IPS-NIHi7 (cell line): ENCODE measurements at regions not wholly inside any gene's neighbourhood (a gene's known extent, or its start where the extent isn't known, plus 50 kb on each side); places are given as distances from the start of the nearest gene placed in this dataset.

Experiments used
- DNase-seq: peaks from one replicate; pipeline ENCODE4 v3.0.0; 2012; ENCODE audit warnings: mixed read lengths; ENCODE audit errors: extremely low spot score

GRCh38 chr4:135227842-135228241, 1026.3 kb upstream of the PABPC4L start:
- no peak for DNase-seq

DNA sequence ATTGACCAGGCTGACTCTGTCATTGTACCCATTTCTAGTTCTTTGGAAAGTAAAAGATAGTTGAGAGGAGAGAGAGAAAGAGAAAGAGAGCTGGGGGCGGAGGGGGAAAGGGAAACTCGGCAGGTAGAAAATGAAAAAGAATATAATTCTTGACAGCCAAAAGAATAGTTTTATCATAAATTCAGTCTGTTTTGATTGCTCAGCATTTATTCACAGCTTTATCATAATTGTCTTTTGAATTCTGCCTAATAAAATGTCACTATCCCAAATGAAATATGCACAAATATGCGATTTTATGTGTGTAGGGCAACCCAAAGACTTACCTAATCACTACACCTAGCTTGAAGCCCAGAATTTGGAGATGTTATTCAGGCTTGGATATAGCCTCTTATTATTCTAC, 1024.0 kb upstream of the PABPC4L start:
- no peak for DNase-seq

DNA sequence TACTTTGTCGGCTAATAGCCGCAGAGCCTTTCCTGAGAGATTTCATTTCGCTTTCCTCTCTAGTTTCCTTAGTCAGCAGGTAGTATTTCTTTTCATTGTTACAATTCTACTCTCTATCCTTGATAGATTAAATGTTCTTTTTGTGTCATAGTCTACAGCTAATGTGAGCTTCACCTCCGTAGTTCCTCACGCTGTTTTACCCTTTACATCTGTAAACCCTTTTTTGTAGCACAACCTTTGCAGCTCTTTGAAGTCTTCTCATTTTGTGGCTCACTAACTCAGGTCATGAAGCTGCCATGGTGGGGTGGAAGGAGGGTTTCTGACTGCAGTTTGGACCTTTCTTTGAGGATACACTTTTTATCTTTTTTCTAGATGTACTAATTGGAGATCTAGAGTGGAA, 1008.8 kb upstream of the PABPC4L start:
- no peak for DNase-seq

DNA sequence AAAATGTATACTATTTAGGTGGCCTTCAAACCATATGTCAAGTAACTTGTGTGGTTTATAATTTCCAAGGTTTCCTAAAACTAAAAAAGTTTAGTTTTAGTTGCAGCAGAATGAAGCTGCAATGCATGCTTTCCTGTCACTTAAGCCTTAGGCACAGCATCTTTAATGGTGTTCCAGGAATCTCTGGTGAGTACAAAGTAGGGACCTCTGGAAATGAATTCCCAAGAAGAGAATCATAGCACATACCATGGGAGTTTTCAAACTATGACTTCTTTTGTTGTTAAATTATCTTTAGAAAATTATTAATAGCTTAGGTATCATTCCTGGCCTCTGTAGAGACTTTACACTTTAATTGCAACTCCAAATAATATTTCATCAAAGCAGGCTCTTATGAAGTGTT, 1005.9 kb upstream of the PABPC4L start:
- no peak for DNase-seq

GRCh38 chr4:135204311-135204710, 1002.7 kb upstream of the PABPC4L start:
- DNase-seq = no peak

DNA sequence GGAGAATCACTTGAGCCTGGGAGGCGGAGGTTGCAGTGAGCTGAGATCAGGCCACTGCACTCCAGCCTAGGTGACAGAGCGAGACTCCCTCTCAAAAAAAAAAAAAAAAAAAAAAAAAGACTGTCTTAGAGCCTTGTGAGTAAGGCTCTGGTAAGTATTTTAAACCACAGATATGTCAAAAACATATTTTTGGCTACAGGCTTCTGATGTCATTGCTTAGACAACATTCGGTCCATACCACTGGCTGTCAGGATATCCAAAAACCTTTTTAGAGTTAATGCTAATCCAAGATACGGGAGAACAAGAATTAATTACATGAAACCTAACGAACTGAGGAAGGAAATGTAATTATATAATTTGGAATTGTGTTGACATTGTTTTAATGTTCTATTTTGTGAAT, 999.5 kb upstream of the PABPC4L start:
- DNase-seq = no peak

- no peak for DNase-seq
These were observed 996.1 kb upstream of the PABPC4L start for GRCh38 chr4:135197641-135198040.

DNA sequence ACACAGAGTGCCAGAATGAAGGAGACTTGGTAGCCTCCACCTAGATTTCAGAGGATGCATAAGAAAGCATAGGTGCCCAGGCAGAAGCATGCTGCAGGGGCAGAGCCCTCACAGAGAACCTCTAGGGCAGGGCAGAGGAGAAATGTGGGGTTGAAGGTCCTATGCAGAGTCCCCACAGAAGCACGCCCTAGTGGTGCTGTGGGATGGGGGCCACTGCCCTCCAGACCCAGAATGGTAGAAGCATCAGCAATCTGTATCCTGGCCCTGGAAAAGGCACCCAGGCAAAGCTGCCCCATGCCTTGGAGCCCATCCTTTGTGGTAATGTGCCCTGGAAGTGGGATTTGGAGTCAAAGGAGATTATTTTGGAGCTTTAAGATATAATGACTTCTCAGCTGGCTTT, 992.9 kb upstream of the PABPC4L start:
- DNase-seq = no peak

DNA sequence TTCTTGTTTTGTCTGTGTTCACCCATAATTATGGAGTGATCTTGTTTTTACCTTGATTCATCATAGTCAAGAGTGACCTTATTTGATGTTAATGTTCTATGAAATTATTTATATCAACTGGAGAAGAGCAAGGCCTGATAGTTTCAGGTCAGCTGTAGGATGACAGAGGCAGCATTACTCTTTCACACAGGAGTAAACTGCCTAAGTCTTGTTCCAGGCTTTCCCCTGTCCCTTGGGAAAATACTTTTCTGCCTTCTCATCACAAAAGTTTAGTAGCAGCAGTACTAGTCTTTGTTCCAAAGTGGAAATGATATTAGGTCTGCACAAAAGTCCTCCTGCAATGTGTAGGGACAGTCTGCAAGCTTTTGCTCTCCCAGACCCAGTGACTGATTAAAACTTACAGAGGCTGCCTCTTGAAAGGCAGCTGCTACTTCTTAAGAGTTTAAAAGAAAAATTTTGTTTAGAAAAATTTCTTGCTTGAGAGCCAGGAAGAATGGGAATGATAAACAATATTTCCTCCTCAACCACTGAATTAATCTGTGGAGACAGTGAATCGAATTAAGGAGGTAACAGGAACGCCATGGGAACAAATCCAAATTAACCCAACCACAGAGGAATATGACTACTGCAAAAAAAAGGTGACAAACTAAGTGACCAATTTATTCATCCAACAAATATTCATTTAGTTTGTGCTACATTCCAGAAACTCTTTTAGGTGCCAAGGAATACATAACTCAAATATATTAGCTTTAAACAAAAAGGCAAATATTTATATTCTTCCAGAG, 991.4 kb upstream of the PABPC4L start:
- DNase-seq = no peak

DNA sequence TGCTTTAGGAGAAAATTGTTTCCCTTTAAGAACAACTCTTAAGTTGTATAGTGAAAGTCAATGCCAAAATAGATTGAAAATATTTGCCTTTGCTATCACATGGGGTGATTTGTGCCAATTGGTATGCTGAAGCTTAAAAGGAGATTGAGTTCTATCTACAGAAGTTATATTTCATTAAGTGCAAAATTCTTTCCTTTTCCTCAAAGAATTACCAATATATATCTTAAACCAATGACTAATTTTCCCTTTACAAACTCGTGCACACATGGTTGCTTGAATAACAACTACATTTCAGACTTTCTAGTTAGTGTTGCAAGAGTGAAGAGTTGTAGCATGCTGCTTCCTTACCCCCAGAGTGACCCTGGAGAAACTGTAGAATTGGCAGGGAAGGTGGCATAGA, 990.0 kb upstream of the PABPC4L start:
- DNase-seq = no peak

GRCh38 chr4:135186002-135186401, 984.4 kb upstream of the PABPC4L start:
- DNase-seq = peak; percentile 16

DNA sequence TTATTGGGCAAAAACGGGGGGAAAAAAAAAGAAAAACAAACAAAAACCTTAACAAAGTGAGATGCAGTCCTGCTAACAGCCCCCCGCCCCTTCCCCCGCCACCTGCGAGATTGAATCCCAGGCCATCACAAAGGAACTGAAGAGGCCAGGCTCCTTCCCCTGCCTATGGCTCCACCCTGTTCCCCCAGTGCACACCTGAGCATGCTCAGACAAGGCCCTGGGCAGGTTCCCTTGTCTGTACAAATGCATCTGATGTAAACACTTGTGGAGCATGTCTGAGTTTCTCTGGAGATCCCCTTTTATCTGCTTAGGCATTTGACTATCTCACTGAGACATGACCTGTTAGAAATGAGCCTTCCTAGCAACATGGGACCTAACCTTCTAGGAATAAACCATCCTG, 983.7 kb upstream of the PABPC4L start:
- DNase-seq = peak; percentile 26

DNA sequence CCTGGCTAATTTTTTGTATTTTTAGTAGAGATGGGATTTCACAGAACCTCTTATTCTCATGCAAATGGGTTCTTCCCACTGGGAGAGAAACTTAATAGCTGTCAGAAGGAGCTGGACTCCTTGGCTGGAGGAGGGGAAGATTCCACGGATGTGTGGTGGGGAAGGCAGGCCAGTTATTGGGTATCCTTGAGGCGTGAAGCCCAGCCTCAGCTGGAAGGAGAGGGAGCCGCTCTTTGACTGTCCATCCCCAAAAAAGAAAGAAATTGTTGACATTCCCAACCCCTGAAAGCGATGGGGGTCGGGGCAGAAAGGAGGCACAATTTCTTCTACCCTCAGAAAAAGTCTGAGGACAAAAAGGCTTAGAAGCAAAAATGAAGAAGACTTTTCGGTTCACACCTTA, 983.1 kb upstream of the PABPC4L start:
- DNase-seq = peak; percentile 16

DNA sequence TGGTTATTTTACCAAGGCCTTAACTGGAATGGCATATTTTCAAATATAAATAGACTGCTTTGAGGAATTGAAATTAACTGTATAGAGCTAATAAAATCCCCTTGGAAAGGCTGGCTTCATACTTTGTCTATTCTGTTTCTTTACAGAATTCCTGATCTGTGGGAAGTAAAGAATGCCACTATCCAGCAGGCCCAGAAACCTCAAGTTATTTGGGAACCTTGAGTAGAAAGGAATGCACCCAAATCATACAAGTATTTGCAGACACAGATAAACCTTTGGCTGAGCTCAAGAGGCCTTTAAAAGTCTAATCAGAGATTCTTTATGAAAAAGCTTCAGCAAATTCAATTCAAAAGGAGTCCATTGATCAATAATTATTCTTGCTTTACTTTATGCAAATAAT, 975.7 kb upstream of the PABPC4L start:
- DNase-seq = no peak

DNA sequence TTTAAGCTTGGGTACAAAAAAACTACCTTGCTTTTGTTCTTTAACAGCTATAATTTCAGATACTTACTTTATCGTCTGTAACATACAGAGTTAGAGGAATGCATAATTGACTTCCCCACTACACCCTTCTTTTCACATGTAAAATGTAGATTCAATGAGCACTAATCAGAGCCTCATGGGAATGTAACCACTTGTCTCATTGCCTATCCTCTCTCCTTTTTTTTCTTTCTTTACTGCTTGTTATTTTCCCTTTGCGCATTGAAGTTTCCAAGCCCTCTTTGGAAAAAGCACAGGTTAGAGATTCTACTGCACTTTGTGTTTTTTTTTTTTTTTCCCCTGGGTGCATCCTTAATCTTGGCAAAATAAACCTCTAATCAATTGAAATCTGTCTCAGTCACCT, 965.1 kb upstream of the PABPC4L start:
- no peak for DNase-seq

DNA sequence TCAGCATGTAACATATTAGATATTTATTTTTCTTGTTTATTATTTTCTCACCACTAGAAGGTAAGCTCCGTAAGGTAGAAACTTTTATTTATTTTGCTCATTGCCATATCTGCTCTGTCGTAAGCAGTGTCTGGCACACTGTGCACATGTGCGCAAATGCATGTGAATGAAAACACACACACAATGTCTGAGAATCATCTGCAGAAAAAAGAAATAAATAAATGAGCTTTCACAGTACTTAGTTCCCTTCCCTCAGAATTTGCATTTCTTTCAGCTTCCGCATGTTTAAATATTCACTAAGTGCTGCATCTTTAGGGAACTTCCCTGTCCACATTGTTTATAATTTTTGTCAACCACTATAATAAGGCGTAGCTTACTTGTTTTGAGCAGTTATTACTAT, 963.0 kb upstream of the PABPC4L start:
- no peak for DNase-seq

DNA sequence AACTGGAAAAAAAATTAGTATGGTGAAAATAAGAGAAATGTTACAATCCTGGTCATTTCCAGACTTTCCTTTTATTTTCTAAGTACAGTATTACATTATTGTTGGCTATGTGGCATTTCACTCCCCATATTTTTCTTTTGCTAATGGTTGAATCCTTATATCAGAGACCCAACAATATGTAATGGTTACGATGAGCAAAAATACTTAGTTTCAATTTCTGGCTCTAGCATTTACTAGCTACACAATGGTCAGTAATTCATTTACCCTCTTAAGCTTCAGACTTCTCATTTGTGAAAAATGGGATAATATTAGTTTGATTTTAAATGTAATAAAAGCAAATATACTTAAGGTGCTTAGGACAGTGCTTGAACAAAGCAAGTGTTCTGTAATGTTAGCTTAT, 942.9 kb upstream of the PABPC4L start:
- no peak for DNase-seq

DNA sequence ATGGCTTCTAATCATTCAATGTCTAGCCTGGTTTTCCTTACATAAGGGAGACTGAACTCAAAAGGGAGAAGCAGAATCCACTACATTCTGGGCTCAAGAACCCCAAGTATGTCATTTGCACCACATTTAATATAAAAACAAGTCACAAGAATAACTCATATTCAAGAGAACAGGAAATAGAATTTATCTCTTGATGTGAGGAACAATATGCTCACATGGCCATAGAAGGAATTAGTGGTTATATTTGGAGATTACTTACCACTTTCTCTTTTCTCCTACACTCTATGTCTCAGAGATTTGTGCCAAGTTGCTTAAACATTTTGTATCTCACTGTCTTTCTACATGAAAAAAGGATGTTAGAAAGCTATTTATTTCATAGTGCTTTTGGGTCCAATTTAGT, 922.6 kb upstream of the PABPC4L start:
- DNase-seq = no peak

- no peak for DNase-seq
These were observed 922.0 kb upstream of the PABPC4L start for GRCh38 chr4:135123632-135124031.

DNA sequence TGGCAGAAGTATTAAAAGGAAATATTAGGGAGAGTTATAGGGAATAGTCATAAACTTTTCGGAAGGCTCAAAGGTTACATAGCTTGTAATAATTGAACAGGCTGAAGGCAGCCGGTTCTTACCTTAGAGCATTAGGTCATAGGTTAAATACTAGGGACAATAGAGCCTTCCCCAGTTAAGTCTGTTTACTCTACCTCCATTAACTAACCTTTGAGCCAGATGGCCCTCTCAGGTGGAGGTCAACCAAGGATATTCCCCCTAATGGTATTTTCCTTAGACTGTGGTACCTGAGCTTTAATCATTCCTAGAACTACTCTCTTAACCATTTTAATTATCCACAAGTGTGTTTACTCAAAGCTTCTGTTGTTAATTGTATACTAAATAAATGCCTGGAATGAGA, 920.9 kb upstream of the PABPC4L start:
- DNase-seq = no peak

DNA sequence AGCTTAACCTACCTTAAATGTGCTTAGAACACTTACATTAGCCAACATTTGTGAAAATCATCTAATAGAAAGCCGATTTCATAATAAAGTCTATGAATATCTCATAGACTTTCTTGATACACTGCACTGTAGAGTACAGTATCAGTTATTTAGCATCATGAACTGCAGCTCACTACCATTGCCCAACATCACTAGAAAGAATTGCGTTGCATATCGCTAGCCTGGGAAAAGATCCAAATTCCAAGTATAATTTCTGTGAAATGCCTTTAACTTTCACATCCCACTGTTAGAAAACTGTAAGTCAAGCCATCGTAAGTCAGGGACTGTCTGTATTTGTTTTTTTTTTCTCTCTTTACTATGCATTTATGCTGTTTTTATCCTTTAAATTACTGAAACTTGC, 918.6 kb upstream of the PABPC4L start:
- DNase-seq = no peak

DNA sequence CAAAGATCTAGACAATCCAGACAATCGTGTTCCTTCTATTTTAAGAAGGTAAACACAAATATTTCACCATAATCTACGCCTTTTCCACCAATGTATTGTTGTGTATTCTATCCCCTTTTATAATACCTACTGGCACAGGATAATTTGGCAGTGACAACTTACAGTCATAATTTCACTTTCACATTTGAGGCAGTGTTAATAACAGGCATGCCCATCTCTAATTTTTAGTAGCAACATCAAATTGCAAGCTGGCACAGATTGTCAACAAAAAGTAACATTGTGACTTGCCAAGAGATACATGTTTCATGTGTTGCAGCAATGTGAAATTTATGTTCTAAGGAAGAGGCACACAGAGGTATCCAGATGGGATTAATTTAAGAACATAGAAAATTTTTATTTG, 912.5 kb upstream of the PABPC4L start:
- DNase-seq = no peak

- no peak for DNase-seq
These were observed 896.5 kb upstream of the PABPC4L start for GRCh38 chr4:135098061-135098460.

GRCh38 chr4:135073389-135073788, 871.8 kb upstream of the PABPC4L start:
- DNase-seq = no peak
